ENCODE measurements at regions not wholly inside any gene's neighbourhood (a gene's known extent, or its start where the extent isn't known, plus 50 kb on each side); places are given as distances from the start of the nearest gene placed in this dataset.

GRCh38 chr10:130464426-130464825 is 328.2 kb downstream of the GLRX3 start:
- TF ChIP-seq CTCF (conservative IDR thresholded peaks at IDR 0.05; ENCODE audit: low read depth, low read length), result no peak
- no peak for TF ChIP-seq EZH2 (IDR thresholded peaks at IDR 0.05; ENCODE audit: borderline replicate concordance, low read depth, low read length, poor library complexity, severe bottlenecking)

Measured in A673 (cell line).